ENCODE measurements at regions not wholly inside any gene's neighbourhood (a gene's known extent, or its start where the extent isn't known, plus 50 kb on each side); places are given as distances from the start of the nearest gene placed in this dataset.

DNA sequence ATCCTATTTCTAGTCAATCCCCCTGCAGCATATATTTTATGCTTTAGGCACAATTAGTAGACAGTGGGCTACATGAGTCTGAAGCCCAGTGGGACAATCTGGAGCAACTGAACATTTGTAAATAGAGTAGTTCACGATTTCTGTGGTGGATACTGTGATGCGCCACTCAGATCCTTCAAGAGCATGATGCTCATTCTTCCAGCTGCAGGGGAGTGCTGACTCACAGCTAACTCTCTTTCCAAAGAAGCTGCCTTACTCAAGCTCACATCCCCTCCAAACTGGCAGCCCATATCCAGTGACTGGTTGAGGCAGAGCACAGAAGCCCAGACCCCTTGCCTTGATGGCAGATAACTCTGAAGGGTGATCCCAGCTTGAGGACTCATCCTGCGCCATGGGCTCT lies 224.2 kb upstream of the EEA1 start:
- H3K36me3 ChIP-seq (ENCODE audit: control insufficient read depth in 2 of 3, insufficient read depth in 3 of 3, low read length in 3 of 3): no peaks in the 10 kb centered on the region
- intact Hi-C loops (cut with DNase I): no loop called here
- no peak overlapping the region for H3K4me3 ChIP-seq (ENCODE audit: low read length in 3 of 3)
- peaks cover 0 to 6% (median 2%) of the 10 kb centered on the region in 3 donors for H3K4me1 ChIP-seq (ENCODE audit: control insufficient read depth in 2 of 3, insufficient read depth in 2 of 3, low read depth in 1 of 3, low read length in 3 of 3)
- H3K27me3 ChIP-seq (ENCODE audit: control insufficient read depth, insufficient read depth, low read length): no peaks in the 10 kb centered on the region
- TF ChIP-seq, protein P1, sequence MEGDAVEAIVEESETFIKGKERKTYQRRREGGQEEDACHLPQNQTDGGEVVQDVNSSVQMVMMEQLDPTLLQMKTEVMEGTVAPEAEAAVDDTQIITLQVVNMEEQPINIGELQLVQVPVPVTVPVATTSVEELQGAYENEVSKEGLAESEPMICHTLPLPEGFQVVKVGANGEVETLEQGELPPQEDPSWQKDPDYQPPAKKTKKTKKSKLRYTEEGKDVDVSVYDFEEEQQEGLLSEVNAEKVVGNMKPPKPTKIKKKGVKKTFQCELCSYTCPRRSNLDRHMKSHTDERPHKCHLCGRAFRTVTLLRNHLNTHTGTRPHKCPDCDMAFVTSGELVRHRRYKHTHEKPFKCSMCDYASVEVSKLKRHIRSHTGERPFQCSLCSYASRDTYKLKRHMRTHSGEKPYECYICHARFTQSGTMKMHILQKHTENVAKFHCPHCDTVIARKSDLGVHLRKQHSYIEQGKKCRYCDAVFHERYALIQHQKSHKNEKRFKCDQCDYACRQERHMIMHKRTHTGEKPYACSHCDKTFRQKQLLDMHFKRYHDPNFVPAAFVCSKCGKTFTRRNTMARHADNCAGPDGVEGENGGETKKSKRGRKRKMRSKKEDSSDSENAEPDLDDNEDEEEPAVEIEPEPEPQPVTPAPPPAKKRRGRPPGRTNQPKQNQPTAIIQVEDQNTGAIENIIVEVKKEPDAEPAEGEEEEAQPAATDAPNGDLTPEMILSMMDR (IDR thresholded peaks at IDR 0.05; ENCODE audit: borderline replicate concordance, extremely low read depth, insufficient read depth): no peak
- H3K27ac ChIP-seq (ENCODE audit: low read depth in 2 of 2, low read length in 2 of 2): no peak overlapping the region
- FAIRE-seq: no peak
- H3K9ac ChIP-seq (ENCODE audit: low read length in 3 of 3): no peak overlapping the region
- no peak for DNase-seq
- H3K9me3 ChIP-seq (ENCODE audit: control insufficient read depth in 2 of 3, insufficient read depth in 1 of 3, low read length in 3 of 3): no peaks in the 10 kb centered on the region

DNA sequence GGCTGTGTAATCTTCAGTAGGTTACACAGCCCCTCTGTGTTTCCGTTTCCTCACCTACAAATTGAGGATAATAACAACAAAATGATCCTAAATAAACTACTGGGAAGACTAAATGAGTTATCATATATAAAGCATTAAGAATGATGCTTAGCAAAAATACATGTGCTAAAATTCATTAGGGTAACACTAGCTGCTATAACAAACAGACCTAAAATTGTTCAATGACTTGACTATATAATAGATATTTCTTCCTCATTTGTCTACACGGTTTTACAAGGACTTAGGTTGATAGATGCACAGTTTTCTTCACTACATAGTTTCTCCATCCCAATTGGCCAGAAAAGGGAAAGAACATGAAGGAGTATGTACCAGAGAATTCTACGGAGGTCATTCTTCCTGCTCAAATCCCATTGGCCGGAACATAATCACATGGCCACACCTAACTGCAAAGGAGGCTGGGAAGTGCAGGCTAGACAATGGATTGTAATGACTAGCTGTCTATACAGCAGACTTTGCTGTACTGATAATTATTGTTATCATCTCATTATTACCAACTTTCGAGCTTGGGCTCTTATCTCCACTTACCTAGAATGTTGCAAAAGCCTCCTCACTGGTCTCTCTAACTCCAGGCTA lies 223.5 kb upstream of the NUDT4 start:
- Histone ChIP-seq H3K9ac (ENCODE audit: low read length in 3 of 3) (no peak overlapping the region), H3K27ac (ENCODE audit: low read depth in 2 of 2, low read length in 2 of 2) (no peak overlapping the region), H3K9me3 (ENCODE audit: control insufficient read depth in 2 of 3, insufficient read depth in 1 of 3, low read length in 3 of 3) (no peaks in the 10 kb centered on the region), H3K36me3 (ENCODE audit: control insufficient read depth in 2 of 3, insufficient read depth in 3 of 3, low read length in 3 of 3) (no peaks in the 10 kb centered on the region), H3K4me1 (ENCODE audit: control insufficient read depth in 2 of 3, insufficient read depth in 2 of 3, low read depth in 1 of 3, low read length in 3 of 3) (peaks cover 0 to 6% (median 0%) of the 10 kb centered on the region in 3 donors), H3K4me3 (ENCODE audit: low read length in 3 of 3) (no peak overlapping the region), H3K27me3 (ENCODE audit: control insufficient read depth, insufficient read depth, low read length) (no peaks in the 10 kb centered on the region)
- DNase-seq (no peak), FAIRE-seq (no peak)
- intact Hi-C loops (cut with DNase I): no loop called here
- TF ChIP-seq, protein P1 (IDR thresholded peaks at IDR 0.05; ENCODE audit: borderline replicate concordance, extremely low read depth, insufficient read depth): no peak

DNA sequence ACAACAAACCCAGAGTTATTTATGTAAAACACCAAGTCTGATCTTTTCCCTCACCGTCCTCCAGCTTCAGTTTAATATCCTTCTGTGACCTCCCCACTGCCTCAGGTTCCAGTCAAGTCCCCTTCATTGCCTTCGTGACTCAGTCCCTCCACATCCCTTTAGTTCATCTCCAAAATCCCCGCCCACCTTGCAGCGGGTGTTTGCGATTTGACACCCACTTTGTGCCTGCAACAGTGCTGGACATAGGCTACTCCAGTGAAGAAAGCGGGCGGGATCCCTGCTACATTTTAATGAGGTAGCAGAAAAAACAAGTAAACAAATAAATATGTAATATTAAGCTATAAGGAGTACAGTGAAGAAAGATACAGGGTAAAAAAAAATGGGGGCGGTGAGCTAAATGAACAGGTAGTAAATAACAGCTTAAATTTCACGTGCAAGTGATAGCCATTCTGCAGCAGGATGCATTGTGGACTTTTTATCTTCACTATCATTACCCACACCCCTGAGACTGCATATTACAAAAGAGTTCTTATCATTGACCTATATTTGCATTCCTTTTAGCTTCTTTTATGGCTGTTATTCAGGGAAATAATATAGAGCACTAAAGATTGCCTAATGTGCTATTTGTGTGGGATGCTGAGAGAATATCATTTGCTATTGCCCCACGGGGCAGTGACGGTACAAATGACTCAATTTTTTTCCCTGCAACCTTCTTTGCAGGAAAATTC lies 222.8 kb upstream of the NUDT4 start:
- intact Hi-C loops (cut with DNase I): no loop called here
- H3K27ac ChIP-seq (ENCODE audit: low read depth in 2 of 2, low read length in 2 of 2): no peak overlapping the region
- no peak overlapping the region for H3K4me3 ChIP-seq (ENCODE audit: low read length in 3 of 3)
- no peaks in the 10 kb centered on the region for H3K36me3 ChIP-seq (ENCODE audit: control insufficient read depth in 2 of 3, insufficient read depth in 3 of 3, low read length in 3 of 3)
- DNase-seq (no peak), FAIRE-seq (no peak)
- H3K4me1 ChIP-seq (ENCODE audit: control insufficient read depth in 2 of 3, insufficient read depth in 2 of 3, low read depth in 1 of 3, low read length in 3 of 3): peaks cover 0 to 6% (median 0%) of the 10 kb centered on the region in 3 donors
- TF ChIP-seq, protein P1 (IDR thresholded peaks at IDR 0.05; ENCODE audit: borderline replicate concordance, extremely low read depth, insufficient read depth): no peak
- H3K9ac ChIP-seq (ENCODE audit: low read length in 3 of 3): no peak overlapping the region
- no peaks in the 10 kb centered on the region for H3K27me3 ChIP-seq (ENCODE audit: control insufficient read depth, insufficient read depth, low read length)
- H3K9me3 ChIP-seq (ENCODE audit: control insufficient read depth in 2 of 3, insufficient read depth in 1 of 3, low read length in 3 of 3): no peaks in the 10 kb centered on the region

All from kidney (tissue), 13 donors.